GM18508 (cell line): ENCODE measurements at regions not wholly inside any gene's neighbourhood (a gene's known extent, or its start where the extent isn't known, plus 50 kb on each side); places are given as distances from the start of the nearest gene placed in this dataset.

ENCODE experiments used
- ATAC-seq: cut with Tn5 transposase; IDR thresholded peaks from one replicate; pipeline ENCODE4 v1.9.1; 2021; ENCODE audit warnings: moderate number of reproducible peaks; ENCODE audit not compliant: insufficient read depth, unreplicated experiment

DNA sequence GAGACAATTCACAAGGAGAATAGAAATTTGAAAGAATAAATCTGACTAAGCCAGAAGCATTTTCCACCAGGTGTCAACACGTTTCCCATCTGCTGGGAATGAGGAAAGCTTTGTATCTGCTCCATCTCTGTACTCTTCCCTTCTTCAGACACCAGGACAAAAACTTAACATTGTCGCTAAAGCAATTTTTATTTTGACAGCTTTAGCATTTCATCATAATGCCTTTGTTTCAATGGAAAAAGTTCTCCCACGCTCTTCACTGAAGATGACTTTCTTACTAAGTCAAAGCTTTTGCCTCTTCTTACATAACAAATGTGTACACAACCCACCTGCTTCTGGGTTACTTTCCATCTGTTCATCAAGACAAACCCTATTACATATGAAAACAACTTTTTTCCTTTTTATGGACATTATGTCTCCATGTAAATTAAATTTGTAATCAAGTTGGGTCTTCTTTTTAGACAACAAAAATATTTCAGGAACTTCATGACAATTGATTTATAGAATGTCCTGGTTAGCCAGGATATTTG lies 141.7 kb upstream of the GUCY1A1 start:
- ATAC-seq = no peak

- ATAC-seq = no peak
Measured at GRCh38 chr4:155523358-155523757, 143.3 kb upstream of the GUCY1A1 start.

GRCh38 chr4:155522201-155522600 lies 144.4 kb upstream of the GUCY1A1 start:
- ATAC-seq = no peak

- ATAC-seq = no peak
Measured at GRCh38 chr4:155521382-155521781, 144.6 kb upstream of the MAP9 start.

DNA sequence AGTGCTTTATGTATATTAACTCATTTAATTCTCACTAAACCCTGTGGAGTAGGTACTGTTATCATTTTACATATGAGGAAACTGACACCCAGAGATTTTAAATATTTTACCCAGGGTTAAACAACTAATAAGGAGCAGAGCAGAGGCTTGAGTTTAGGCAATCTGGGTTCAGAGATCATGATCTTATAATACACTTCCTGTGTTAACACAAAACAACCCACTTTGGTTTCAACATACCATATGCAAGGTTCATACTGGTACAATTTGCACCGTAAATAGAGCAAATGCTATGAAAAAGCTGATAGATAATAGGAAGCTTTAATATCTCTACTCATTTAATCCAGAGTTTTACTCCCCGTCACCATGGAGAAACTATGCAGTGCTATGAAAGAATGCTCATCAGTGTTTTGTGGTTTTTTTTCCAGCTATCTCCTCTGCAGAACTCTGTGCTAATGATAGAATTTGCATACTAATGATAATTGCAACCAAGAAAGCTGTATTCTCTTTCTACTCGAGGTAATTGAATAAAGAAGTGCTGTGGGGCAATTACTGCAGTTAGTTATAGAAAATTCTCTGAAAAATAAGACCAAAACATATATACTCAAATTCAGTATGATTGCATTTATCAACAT lies 138.8 kb upstream of the MAP9 start:
- no peak for ATAC-seq

DNA sequence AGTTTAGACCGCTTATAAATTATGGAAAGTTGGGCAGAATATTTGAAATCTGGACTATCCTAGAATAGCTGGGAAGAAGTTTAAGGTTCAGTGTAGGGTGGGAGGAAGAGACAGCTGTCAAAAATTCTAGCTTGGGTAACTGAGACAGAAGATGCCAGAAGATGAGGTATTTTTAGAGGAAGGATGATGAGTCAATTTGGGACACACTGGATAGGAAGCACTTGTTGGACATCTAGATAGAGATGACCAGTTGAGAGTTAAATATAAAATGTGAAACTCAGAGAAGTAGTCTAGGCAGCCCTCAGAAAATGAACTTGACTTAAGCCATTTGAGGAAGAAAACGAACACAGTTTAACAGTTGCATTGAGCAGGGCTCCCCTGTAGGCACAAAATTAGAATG lies 137.9 kb upstream of the MAP9 start:
- ATAC-seq = no peak

- no peak for ATAC-seq
Measured at GRCh38 chr4:155512817-155513216, 136.1 kb upstream of the MAP9 start.

DNA sequence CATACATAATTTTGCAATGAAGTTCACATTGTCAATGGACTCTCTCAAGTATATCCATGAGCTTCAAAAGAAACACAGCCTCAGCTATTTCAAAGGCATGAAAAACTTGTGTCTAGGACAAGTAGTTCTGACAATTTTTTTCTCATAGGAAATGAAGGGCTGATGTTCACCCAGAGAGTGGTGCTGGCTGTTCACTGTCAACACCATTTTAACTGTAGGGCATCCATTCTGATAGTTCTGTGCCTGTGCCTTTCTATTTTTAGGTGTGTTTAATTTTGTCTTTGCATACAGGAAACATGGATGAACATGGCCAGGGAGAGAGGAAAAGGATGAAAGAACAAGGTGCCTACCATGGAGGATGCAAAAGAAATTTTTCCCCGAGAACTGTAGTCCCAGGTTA lies 135.3 kb upstream of the MAP9 start:
- ATAC-seq = no peak

DNA sequence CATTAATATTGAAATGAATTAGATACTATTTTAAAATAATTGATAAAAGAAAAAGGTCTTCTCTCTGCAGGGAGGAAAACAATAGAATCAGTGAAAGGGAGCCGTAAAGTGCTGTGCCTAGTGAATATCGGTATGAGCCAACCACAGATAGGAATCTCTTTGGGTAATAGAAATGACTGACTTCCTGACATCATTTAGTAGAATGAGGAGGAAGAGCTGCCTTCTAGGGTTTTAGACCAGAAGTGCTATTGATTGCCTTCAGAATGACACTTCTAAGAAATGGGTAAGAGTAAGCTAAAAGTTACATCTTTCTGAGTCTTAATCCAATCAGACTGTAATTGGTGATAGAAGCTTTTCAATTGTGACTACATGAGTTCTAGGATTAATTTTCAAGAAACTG lies 134.0 kb upstream of the MAP9 start:
- ATAC-seq = no peak

GRCh38 chr4:155509555-155509954 lies 132.8 kb upstream of the MAP9 start:
- ATAC-seq = no peak

DNA sequence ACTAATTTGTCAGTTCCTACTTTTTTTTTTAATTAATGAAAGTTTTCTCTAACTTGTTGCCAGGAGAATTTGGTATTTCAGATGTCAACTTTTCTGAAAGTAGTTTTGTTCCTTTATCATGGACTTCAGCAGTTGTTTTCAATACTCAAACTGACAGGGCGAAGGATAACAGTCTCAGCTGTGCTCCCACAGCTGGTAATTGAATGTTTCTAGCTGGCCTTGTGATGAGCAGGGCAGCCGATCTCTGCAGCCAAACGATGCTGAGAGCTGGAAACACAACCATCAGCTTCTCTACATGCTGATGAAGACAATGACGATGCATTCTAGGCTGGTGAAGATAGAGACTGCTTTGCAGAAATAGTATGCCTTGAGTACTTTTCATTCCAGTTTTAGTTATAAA lies 130.0 kb upstream of the MAP9 start:
- ATAC-seq = no peak

- no peak for ATAC-seq
Measured at GRCh38 chr4:155505321-155505720, 128.6 kb upstream of the MAP9 start.

- ATAC-seq = no peak
Measured at GRCh38 chr4:155497306-155497705, 120.5 kb upstream of the MAP9 start.

DNA sequence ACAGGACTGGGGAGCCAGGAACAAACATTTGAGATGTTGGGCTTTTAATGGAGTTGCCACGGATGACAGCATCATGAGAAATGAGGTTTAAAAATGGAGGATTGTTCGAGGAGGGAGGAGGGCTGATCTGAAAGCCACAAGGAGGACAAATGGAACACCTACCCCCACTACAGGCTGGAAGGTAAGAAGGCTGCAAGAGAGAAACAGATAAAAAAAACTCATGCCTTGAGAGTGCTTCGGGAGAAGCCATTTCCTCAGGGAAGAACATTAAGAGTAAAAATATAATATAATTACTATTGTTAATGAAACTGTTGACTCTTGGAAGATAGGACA lies 119.5 kb upstream of the MAP9 start:
- ATAC-seq = no peak

GRCh38 chr4:155495572-155496293 lies 119.0 kb upstream of the MAP9 start:
- no peak for ATAC-seq

GRCh38 chr4:155494037-155494718 lies 117.4 kb upstream of the MAP9 start:
- no peak for ATAC-seq

DNA sequence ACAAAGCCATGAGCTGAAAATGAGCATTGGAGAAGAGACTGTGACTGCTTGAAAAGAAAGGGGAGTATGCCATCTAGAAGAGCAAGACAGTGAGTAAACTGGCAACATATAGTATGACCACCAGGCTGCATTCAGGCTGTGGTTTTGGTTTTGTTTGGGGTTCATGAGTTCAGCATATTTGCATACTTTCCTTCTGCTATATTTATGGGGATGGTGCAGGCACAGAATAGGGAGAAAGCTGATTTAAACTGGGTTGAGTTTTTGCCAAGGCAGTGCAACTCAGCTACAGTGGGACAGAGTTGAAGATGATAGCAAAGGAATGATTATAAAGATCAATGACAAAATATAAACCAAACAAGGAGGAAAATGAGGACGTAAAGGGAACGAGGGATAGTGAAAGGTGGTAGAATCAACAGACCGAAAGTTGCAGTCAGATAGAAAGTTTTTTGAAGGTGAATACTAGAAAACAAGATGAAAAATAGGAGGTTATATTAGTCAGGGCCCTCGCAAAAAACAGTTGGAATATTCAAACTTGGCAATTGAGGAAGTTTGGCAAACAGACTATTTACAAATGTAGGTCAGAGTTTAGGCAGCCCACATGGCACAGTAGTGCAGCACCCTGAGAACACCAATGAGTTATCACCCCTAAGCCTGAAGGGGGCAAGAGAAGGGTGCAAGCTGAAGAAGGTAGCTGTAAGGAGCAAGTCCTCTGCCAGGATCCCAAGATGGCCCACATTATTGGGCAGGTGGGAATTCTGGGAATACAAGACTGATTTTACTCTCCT lies 114.8 kb upstream of the MAP9 start:
- ATAC-seq = peak; percentile 92

DNA sequence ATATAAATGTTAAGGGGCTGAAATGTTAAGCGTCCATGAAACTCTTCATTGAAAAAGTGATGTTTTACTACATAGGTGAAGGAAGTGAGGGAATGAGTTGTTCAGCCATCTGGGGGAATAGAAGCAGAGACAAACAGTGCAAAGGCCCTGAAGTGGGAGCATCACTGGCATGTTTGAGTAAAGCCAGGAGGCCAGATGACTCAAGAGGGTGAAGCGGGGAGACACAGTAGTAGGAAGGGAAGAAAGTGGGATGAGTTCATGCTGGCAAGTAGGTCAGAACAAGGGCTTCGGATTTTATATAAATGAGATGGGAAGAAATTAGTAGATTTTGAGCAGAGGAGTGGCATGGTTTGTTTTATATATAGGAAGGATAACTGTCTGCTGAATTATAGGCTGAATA lies 112.5 kb upstream of the MAP9 start:
- ATAC-seq = no peak

GRCh38 chr4:155488691-155489090 lies 111.9 kb upstream of the MAP9 start:
- no peak for ATAC-seq

GRCh38 chr4:155487210-155487609 lies 110.4 kb upstream of the MAP9 start:
- ATAC-seq = no peak

- ATAC-seq = no peak
Measured at GRCh38 chr4:155481150-155481549, 104.4 kb upstream of the MAP9 start.
